CD4-positive, alpha-beta T cell treated with Interleukin-12 subunit alpha and Interleukin-12 subunit beta, for 1 hour (primary cell): ENCODE measurements at regions not wholly inside any gene's neighbourhood (a gene's known extent, or its start where the extent isn't known, plus 50 kb on each side); places are given as distances from the start of the nearest gene placed in this dataset.
"Not testable (repeated sequence)": the region's sequence is repeated elsewhere in the genome, so short reads cannot be mapped to it uniquely, and the experiment has no call there.

Experiments used
- DNase-seq: peaks from one replicate; pipeline ENCODE4 v3.0.0-alpha.2; 2020

- DNase-seq = no peak
Measured at GRCh38 chr13:111413407-111414187, 93.2 kb downstream of the TEX29 start.

- no peak for DNase-seq
Measured at GRCh38 chr13:111414341-111414740, 93.9 kb downstream of the TEX29 start.

- no peak for DNase-seq
Measured at GRCh38 chr13:111415246-111415645, 94.8 kb downstream of the TEX29 start.

- no peak for DNase-seq
Measured at GRCh38 chr13:111415765-111416164, 95.3 kb downstream of the TEX29 start.

- no peak for DNase-seq
Measured at GRCh38 chr13:111418101-111418500, 97.7 kb downstream of the TEX29 start.

- DNase-seq = no peak
Measured at GRCh38 chr13:111420113-111420876, 99.9 kb downstream of the TEX29 start.

- no peak for DNase-seq
Measured at GRCh38 chr13:111421216-111421615, 100.8 kb downstream of the TEX29 start.

- DNase-seq = no peak
Measured at GRCh38 chr13:111422348-111422747, 101.9 kb downstream of the TEX29 start.

- DNase-seq = no peak
Measured at GRCh38 chr13:111423168-111423785, 102.8 kb downstream of the TEX29 start.

- DNase-seq = no peak
Measured at GRCh38 chr13:111424134-111424533, 103.7 kb downstream of the TEX29 start.

GRCh38 chr13:111425326-111425725 lies 104.9 kb downstream of the TEX29 start:
- no peak for DNase-seq

GRCh38 chr13:111429064-111429558 lies 108.7 kb downstream of the TEX29 start:
- peak; percentile 21 for DNase-seq

- no peak for DNase-seq
Measured at GRCh38 chr13:111431206-111431605, 110.8 kb downstream of the TEX29 start.

GRCh38 chr13:111434578-111435159 lies 114.2 kb downstream of the TEX29 start:
- no peak for DNase-seq

- DNase-seq = no peak
Measured at GRCh38 chr13:111436446-111436845, 116.0 kb downstream of the TEX29 start.

- DNase-seq = no peak
Measured at GRCh38 chr13:111437417-111437816, 117.0 kb downstream of the TEX29 start.

GRCh38 chr13:111437856-111438547 lies 117.6 kb downstream of the TEX29 start:
- no peak for DNase-seq

GRCh38 chr13:111440492-111440891 lies 120.0 kb downstream of the TEX29 start:
- DNase-seq = not testable (repeated sequence)

- DNase-seq = no peak
Measured at GRCh38 chr13:111443981-111444380, 123.5 kb downstream of the TEX29 start.

GRCh38 chr13:111448504-111448903 lies 128.1 kb downstream of the TEX29 start:
- DNase-seq = no peak

- no peak for DNase-seq
Measured at GRCh38 chr13:111449041-111449440, 128.6 kb downstream of the TEX29 start.

GRCh38 chr13:111451402-111451801 lies 131.0 kb downstream of the TEX29 start:
- no peak for DNase-seq
